B cell (primary cell): ENCODE measurements at regions not wholly inside any gene's neighbourhood (a gene's known extent, or its start where the extent isn't known, plus 50 kb on each side); places are given as distances from the start of the nearest gene placed in this dataset.

Experiments
- ATAC-seq: fragments of 200-7000 bp; cut with Tn5 transposase; one replicate; pipeline ENCODE4 v1.10.0; 2021; ENCODE audit warnings: low read depth, mild to moderate bottlenecking, moderate number of reproducible peaks, moderate library complexity
- CTCF ChIA-PET: fragments of 350-600 bp; sonication (Branson Sonifier 250); formaldehyde crosslinking; loops from one replicate; lab custom pipeline; 2021; ENCODE audit warnings: antibody characterized with exemption, inconsistent platforms; lab: Charles Lee
- POLR2A ChIA-PET: fragments of 350-600 bp; sonication (Branson Sonifier 250); formaldehyde crosslinking; loops from one replicate; lab custom pipeline; 2021; ENCODE audit warnings: antibody characterized with exemption; lab: Charles Lee
- DNase-seq: peaks from one replicate; pipeline ENCODE4 v3.0.0; 2013
- H2AFZ ChIP-seq: 2 replicates; pipeline ENCODE4 v1.6.1; 2012; ENCODE audit warnings: mild to moderate bottlenecking, low read depth, low read length; ENCODE audit not compliant: insufficient read depth, poor library complexity, severe bottlenecking
- H3K27ac ChIP-seq, 2 donors: 1 replicate in 1 of 2; 2 replicates in 1 of 2; pipeline ENCODE4 v1.5.1; 2012 to 2013; ENCODE audit warnings: low read length in 2 of 2, mild to moderate bottlenecking in 2 of 2, moderate library complexity in 1 of 2
- H3K27me3 ChIP-seq, 4 experiments: fragments of 200-600 bp in 1 of 4; sonication (generic) in 1 of 4; replicated peaks in 1 of 4; 1 replicate in 2 of 4; 2 replicates in 2 of 4; pipeline versions ENCODE4 v1.6.1 to v1.7.0; 2013 to 2016; ENCODE audit warnings: low read length in 3 of 4, mild to moderate bottlenecking in 2 of 4, mixed read lengths in 1 of 4, moderate library complexity in 1 of 4; ENCODE audit not compliant: insufficient read depth in 4 of 4, control insufficient read depth in 3 of 4; ENCODE audit errors: control extremely low read depth in 1 of 4
- H3K36me3 ChIP-seq, 2 experiments: replicated peaks in 1 of 2; 1 replicate in 1 of 2; 2 replicates in 1 of 2; pipeline versions ENCODE4 v1.6.1 to v1.7.1; 2013; ENCODE audit warnings: low read length in 1 of 2; ENCODE audit not compliant: insufficient read depth in 2 of 2, control insufficient read depth in 1 of 2; ENCODE audit errors: control extremely low read depth in 1 of 2, extremely low read depth in 1 of 2
- H3K4me1 ChIP-seq, 2 donors: fragments of 200-600 bp in 1 of 2; sonication (generic) in 1 of 2; 1 replicate in 1 of 2; 2 replicates in 1 of 2; pipeline versions ENCODE4 v1.5.1 to v1.6.1; 2013 to 2017; ENCODE audit warnings: low read length in 2 of 2; ENCODE audit not compliant: control insufficient read depth in 2 of 2, insufficient read depth in 2 of 2
- H3K4me2 ChIP-seq: replicated peaks from 2 replicates; pipeline ENCODE3; 2012; ENCODE audit warnings: mild to moderate bottlenecking, low read depth, low read length; ENCODE audit not compliant: poor library complexity, severe bottlenecking
- H3K4me3 ChIP-seq, 5 experiments: fragments of 200-600 bp in 1 of 5; sonication (generic) in 1 of 5; 1 replicate in 3 of 5; 2 replicates in 2 of 5; pipeline versions ENCODE4 v1.5.1 to v1.7.0; 2011 to 2016; ENCODE audit warnings: low read length in 4 of 5, mild to moderate bottlenecking in 4 of 5, low read depth in 2 of 5, control low read depth in 1 of 5, moderate library complexity in 1 of 5; ENCODE audit not compliant: insufficient read depth in 1 of 5; ENCODE audit errors: control extremely low read depth in 1 of 5, extremely low read depth in 1 of 5
- H3K79me2 ChIP-seq: fragments of 200-600 bp; sonication (generic); one replicate; pipeline ENCODE4 v1.6.0; 2016; ENCODE audit warnings: low read length; ENCODE audit not compliant: control insufficient read depth, insufficient read depth
- H3K9ac ChIP-seq: fragments of 200-600 bp; sonication (generic); 2 replicates; pipeline ENCODE4 v1.6.1; 2017; ENCODE audit warnings: mild to moderate bottlenecking, low read length, moderate library complexity
- H3K9me3 ChIP-seq, 3 donors: one replicate each; pipeline versions ENCODE4 v1.6.1 to v1.7.1; 2013; ENCODE audit warnings: low read length in 2 of 3; ENCODE audit not compliant: control insufficient read depth in 2 of 3, insufficient read depth in 1 of 3; ENCODE audit errors: control extremely low read depth in 1 of 3
- H4K20me1 ChIP-seq: 2 replicates; pipeline ENCODE4 v1.6.0; 2012; ENCODE audit warnings: mild to moderate bottlenecking, low read length; ENCODE audit not compliant: insufficient read depth, control insufficient read depth, poor library complexity, severe bottlenecking
- H3K27ac Mint-ChIP-seq: one replicate; pipeline ENCODE4 v1.8.0; 2021; ENCODE audit warnings: mixed read lengths
- H3K27me3 Mint-ChIP-seq: one replicate; pipeline ENCODE4 v1.8.0; 2021; ENCODE audit warnings: mixed read lengths
- H3K4me1 Mint-ChIP-seq: one replicate; pipeline ENCODE4 v1.8.0; 2021; ENCODE audit warnings: mixed read lengths
- H3K4me3 Mint-ChIP-seq: one replicate; pipeline ENCODE4 v1.8.0; 2021; ENCODE audit warnings: mixed read lengths
- H3K9me3 Mint-ChIP-seq: one replicate; pipeline ENCODE4 v1.8.0; 2022; ENCODE audit warnings: mixed read lengths; ENCODE audit not compliant: insufficient read depth
- CTCF ChIP-seq: fragments of 200-600 bp; IDR thresholded peaks from one replicate; pipeline ENCODE4 v1.8.0; 2022; ENCODE audit warnings: antibody characterized with exemption, mild to moderate bottlenecking
- EZH2 ChIP-seq: IDR thresholded peaks from 2 replicates; pipeline ENCODE4 v1.6.1; 2012; ENCODE audit warnings: borderline replicate concordance, low read depth, mild to moderate bottlenecking, moderate library complexity, low read length; ENCODE audit not compliant: insufficient read depth, poor library complexity, severe bottlenecking
- WGBS: methylation state at CpG from one replicate; pipeline ENCODE4 v1.1.5; 2013; ENCODE audit warnings: missing lambda C conversion rate; ENCODE audit not compliant: insufficient coverage; 5-methylcytosine and 5-hydroxymethylcytosine counted together
- intact Hi-C: fragments of 100-400 bp; cut with micrococcal nuclease; formaldehyde crosslinking; loops from one replicate; pipeline ENCODE4 v1.10.0; 2022

DNA sequence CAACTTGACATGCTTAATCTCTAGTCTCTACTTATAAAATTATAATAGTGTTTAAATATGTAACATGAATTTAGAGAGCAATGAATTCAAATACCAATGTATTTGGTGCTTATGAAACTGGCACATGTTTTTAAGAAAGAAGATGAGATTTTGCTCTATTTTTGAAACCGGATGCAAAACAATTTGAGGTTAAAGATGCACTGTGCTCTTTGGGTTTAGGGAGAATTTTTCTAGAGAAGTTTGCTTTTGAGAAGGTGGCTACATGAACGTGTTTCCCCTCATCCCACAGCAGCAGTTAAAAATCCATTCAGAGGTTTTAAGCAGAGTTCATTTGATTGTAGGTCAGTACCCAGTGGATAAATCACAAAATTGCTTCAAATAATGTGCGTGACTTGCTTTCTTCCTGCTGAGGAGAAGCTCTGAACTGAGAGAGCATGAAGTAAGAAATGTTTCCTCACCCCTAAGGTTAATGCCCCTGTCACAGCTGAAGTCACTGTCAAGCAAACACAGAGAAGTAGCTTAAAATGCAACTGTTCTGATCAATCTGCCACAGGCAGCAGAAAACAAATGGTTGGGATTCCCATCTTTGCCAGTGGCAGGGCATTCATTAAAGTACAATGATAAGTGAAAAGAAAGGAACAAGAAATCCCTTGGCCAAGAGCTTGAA is 241.9 kb upstream of the SYT1 start:
- no peak for DNase-seq
- H2AFZ ChIP-seq: no peak overlapping the region
- H3K4me2 ChIP-seq: no peak overlapping the region
- H3K4me1 Mint-ChIP-seq: no peaks in the 10 kb centered on the region
- ChIA-PET POLR2A (no interaction called here), CTCF (no interaction called here)
- intact Hi-C loops: no loop called here
- H3K9me3 ChIP-seq: no peaks in the 10 kb centered on the region
- no peak overlapping the region for H3K9ac ChIP-seq
- H3K4me1 ChIP-seq: no peaks in the 10 kb centered on the region
- H3K9me3 Mint-ChIP-seq: peaks cover 3% of the 10 kb centered on the region
- no peak overlapping the region for H3K27ac Mint-ChIP-seq
- H4K20me1 ChIP-seq: no peaks in the 10 kb centered on the region
- no peaks in the 10 kb centered on the region for H3K27me3 ChIP-seq
- 100% methylated on average over 1 of the region's 3 CpGs for WGBS
- no peak overlapping the region for H3K4me3 ChIP-seq
- H3K4me3 Mint-ChIP-seq: no peak overlapping the region
- H3K79me2 ChIP-seq: no peaks in the 10 kb centered on the region
- TF ChIP-seq EZH2: no peak
- TF ChIP-seq CTCF: no peak
- H3K27me3 Mint-ChIP-seq: no peaks in the 10 kb centered on the region
- no peak for ATAC-seq
- no peaks in the 10 kb centered on the region for H3K36me3 ChIP-seq
- H3K27ac ChIP-seq: no peak overlapping the region

DNA sequence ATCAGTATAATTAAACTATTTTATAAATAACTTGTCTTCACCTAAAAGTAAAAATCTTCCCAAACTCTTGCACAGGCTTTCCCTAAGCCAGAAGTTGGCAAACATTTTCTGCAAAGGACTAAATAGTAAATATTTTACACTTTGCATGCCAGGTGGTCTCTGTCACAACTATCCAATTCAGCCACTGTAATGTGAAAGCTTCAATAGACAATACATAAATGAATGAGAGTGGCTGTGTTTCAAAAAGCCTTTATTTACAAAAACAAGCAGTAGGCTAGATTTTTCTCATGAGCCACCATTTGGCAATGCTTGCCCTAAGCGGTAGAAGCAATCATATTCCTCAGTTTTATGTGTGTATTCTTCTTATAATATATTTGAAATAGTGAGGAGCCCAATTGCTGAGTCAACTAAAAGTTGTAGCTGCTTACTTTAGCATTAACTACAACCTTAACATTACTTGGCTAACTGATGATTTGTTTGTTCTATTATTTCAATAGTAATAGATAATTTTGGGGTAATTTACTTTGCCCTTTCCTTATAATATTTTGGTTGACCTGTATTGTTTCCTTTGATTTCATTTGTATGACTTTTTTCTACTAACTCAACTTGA is 236.0 kb upstream of the SYT1 start:
- Mint-ChIP-seq H3K27me3 (no peaks in the 10 kb centered on the region), H3K9me3 (peaks cover 2% of the 10 kb centered on the region), H3K27ac (no peak overlapping the region), H3K4me1 (no peaks in the 10 kb centered on the region), H3K4me3 (no peak overlapping the region)
- Histone ChIP-seq H3K79me2 (no peaks in the 10 kb centered on the region), H2AFZ (no peak overlapping the region), H3K4me3 (no peak overlapping the region), H3K9me3 (peaks cover 0 to 1% (median 0%) of the 10 kb centered on the region in 3 donors), H4K20me1 (no peaks in the 10 kb centered on the region), H3K36me3 (no peaks in the 10 kb centered on the region), H3K4me2 (no peak overlapping the region), H3K4me1 (no peaks in the 10 kb centered on the region), H3K9ac (no peak overlapping the region), H3K27me3 (no peaks in the 10 kb centered on the region), H3K27ac (no peak overlapping the region)
- POLR2A ChIA-PET: no interaction called here
- TF ChIP-seq CTCF (no peak), EZH2 (no peak)
- ATAC-seq (no peak), DNase-seq (no peak)
- no CpG with 5 or more reads among the region's 1 CpG for WGBS
- CTCF ChIA-PET: no interaction called here
- intact Hi-C loops: no loop called here
